Stimulated activated CD4-positive, alpha-beta T cell treated with anti-CD3 and anti-CD28 coated beads, TNF-alpha, amount 100 ng/mL, for 4 hours (primary cell): ENCODE measurements at regions not wholly inside any gene's neighbourhood (a gene's known extent, or its start where the extent isn't known, plus 50 kb on each side); places are given as distances from the start of the nearest gene placed in this dataset.
"Not testable (repeated sequence)": the region's sequence is repeated elsewhere in the genome, so short reads cannot be mapped to it uniquely, and the experiment has no call there.

ENCODE experiments used
- DNase-seq, 3 experiments: peaks; one replicate each; pipeline ENCODE4 v3.0.0-alpha.2; 2020; ENCODE audit warnings: low read depth in 3 of 3

- no peak for DNase-seq
These were observed 1109.6 kb upstream of the MIR17HG start for GRCh38 chr13:90237852-90238251.

GRCh38 chr13:90238413-90238812 lies 1109.1 kb upstream of the MIR17HG start:
- no peak for DNase-seq

- DNase-seq, result no peak
These were observed 1108.4 kb upstream of the MIR17HG start for GRCh38 chr13:90239130-90239529.

- no peak for DNase-seq
These were observed 1101.5 kb upstream of the MIR17HG start for GRCh38 chr13:90246005-90246404.

- no peak for DNase-seq
These were observed 1100.7 kb upstream of the MIR17HG start for GRCh38 chr13:90246687-90247345.

GRCh38 chr13:90253806-90254205 lies 1093.7 kb upstream of the MIR17HG start:
- DNase-seq, result no peak

GRCh38 chr13:90254437-90254836 lies 1093.0 kb upstream of the MIR17HG start:
- no peak for DNase-seq

- no peak for DNase-seq
These were observed 1090.7 kb upstream of the MIR17HG start for GRCh38 chr13:90256746-90257145.

GRCh38 chr13:90258129-90258528 lies 1089.4 kb upstream of the MIR17HG start:
- DNase-seq, result no peak

- no peak for DNase-seq
These were observed 1086.1 kb upstream of the MIR17HG start for GRCh38 chr13:90261343-90261742.

GRCh38 chr13:90270226-90270625 lies 1077.3 kb upstream of the MIR17HG start:
- no peak for DNase-seq

- DNase-seq, result no peak
These were observed 1075.1 kb upstream of the MIR17HG start for GRCh38 chr13:90272356-90272755.

GRCh38 chr13:90276216-90276615 lies 1071.3 kb upstream of the MIR17HG start:
- DNase-seq, result no peak

- DNase-seq, result not testable (repeated sequence)
These were observed 1069.3 kb upstream of the MIR17HG start for GRCh38 chr13:90278231-90278630.

- DNase-seq, result no peak
These were observed 1065.8 kb upstream of the MIR17HG start for GRCh38 chr13:90281709-90282108.

- DNase-seq, result no peak
These were observed 1060.0 kb upstream of the MIR17HG start for GRCh38 chr13:90287521-90287920.

GRCh38 chr13:90293793-90294361 lies 1053.6 kb upstream of the MIR17HG start:
- no peak for DNase-seq

GRCh38 chr13:90299238-90299637 lies 1048.2 kb upstream of the MIR17HG start:
- no peak for DNase-seq

- DNase-seq, result no peak
These were observed 1047.5 kb upstream of the MIR17HG start for GRCh38 chr13:90300015-90300414.

- DNase-seq, result no peak
These were observed 1045.4 kb upstream of the MIR17HG start for GRCh38 chr13:90302107-90302506.

- DNase-seq, result no peak
These were observed 1041.7 kb upstream of the MIR17HG start for GRCh38 chr13:90305796-90306195.

GRCh38 chr13:90307136-90307535 lies 1040.4 kb upstream of the MIR17HG start:
- no peak for DNase-seq

GRCh38 chr13:90308249-90308648 lies 1039.2 kb upstream of the MIR17HG start:
- DNase-seq, result no peak

- no peak for DNase-seq
These were observed 1035.6 kb upstream of the MIR17HG start for GRCh38 chr13:90311929-90312328.
